ENCODE measurements at regions not wholly inside any gene's neighbourhood (a gene's known extent, or its start where the extent isn't known, plus 50 kb on each side); places are given as distances from the start of the nearest gene placed in this dataset.
"Not testable (repeated sequence)": the region's sequence is repeated elsewhere in the genome, so short reads cannot be mapped to it uniquely, and the experiment has no call there.

DNA sequence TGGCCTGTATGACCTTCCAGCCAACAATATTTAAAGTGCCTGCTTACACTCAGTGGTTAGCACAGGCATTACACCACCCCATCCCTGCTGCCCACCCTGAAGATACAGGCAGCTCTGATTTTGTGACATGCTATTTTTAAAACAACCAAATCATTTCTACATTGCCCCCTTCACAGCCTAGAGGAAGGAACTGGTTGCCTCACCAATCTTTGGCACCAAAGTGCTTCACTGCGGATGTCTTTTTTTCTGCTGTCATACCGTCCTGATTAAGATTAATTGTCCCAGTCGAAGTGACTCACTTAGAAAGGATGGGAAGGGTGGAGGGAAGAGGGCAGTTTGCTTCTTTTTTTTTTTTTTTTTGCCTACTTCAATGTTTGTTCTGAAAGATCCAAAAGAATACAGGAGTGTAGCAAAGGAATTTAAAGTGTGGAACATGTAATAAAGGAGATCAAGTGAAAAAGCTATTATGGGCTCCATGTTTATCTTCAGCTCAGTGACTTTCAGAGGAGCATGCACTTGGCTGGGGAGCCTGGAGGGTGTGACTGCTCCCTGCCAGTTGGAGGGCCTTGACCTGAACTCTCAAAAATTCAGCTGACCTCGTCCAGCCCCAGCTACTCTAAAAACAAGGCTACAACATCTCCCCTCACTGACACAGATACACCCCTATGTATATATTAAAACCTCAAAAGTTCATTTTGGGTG is 501.1 kb upstream of the TNP1 start:
- in situ Hi-C loops (cut with HindIII; ENCODE audit: low sequenced_read_pairs) = no loop called here

- in situ Hi-C loops (cut with HindIII; ENCODE audit: low sequenced_read_pairs) = no loop called here
Measured at GRCh38 chr2:217360111-217360510, 500.2 kb upstream of the TNP1 start.

GRCh38 chr2:217357886-217358620 is 498.2 kb upstream of the TNP1 start:
- in situ Hi-C loops (cut with HindIII; ENCODE audit: low sequenced_read_pairs) = no loop called here

DNA sequence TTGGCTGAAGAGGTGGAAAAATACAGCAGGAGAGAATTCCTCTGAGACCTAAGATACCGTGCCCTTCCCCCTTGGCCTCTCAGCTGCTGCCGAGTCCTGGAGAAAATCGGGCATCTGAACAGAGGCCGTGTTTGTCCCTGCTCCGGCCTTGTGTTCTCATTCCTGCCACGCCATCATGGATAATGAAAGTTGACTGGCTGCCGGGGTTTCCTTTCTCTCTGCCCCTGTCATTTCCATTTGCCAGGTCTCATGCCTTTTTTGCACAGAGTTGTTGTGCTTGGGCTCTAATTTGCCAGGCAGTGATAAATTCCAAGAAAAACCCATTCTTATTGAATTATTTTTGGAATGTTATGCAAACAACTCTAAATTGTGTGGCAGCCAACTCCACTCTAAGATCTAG is 496.9 kb upstream of the TNP1 start:
- in situ Hi-C loops (cut with HindIII; ENCODE audit: low sequenced_read_pairs) = no loop called here

DNA sequence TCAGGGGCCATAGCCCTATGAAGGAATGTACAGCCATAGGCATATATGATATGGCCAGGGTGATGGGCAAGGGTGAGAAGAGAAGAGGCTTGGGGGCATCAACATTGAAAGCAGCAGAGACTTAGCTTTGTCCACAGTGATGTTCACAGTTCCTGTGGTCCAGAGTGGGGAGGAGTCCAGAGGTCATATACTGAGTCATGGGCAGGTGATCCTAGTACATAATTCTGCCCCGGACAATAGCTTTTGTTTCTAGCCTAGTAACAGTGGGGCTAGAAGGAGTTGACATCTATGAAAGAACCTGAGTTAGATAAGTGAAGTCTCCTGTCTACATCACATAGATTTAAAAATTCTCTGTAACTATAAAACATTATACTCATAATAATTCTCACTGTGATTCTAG is 496.3 kb upstream of the TNP1 start:
- in situ Hi-C loops (cut with HindIII; ENCODE audit: low sequenced_read_pairs) = no loop called here

DNA sequence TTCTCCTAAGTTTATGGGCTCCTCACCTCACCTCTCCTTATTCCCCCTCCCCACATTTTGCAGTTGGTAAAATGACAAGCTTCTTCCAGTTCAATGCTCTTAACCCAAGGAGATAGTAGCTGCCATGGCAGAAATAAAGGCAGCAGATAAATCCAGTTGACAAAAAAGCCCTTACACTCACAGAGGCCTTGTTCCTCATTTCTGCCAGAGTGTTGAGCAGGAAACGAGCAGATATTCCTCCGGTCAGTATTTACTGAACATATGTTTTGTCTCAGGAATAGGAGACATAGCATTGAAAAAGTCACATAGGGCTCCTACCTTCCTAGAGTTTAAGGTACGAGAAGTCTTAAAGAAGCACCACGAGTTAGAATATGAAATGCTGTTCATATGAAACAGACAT is 493.7 kb upstream of the TNP1 start:
- in situ Hi-C loops (cut with HindIII; ENCODE audit: low sequenced_read_pairs) = no loop called here

GRCh38 chr2:217351378-217351777 is 491.5 kb upstream of the TNP1 start:
- in situ Hi-C loops (cut with HindIII; ENCODE audit: low sequenced_read_pairs) = no loop called here

- in situ Hi-C loops (cut with HindIII; ENCODE audit: low sequenced_read_pairs) = no loop called here
Measured at GRCh38 chr2:217349251-217349650, 489.4 kb upstream of the TNP1 start.

DNA sequence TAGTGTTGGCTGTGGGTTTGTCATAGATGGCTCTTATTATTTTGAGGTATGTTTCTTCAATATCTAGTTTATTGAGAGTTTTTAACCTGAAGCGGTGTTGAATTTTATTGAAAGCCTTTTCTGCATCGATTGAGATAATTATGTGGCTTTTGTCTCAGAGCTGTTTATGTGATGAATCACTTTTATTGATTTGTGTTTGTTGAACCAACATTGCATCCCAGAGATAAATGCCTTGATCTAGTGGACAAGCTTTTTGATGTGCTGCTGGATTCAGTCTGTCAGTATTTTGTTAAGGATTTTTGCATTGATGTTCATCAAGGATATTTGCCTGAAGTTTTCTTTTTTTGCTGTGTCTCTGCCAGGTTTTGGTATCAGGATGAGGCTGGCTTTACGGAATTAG is 487.8 kb upstream of the TNP1 start:
- in situ Hi-C loops (cut with HindIII; ENCODE audit: low sequenced_read_pairs) = not testable (repeated sequence)

- in situ Hi-C loops (cut with HindIII; ENCODE audit: low sequenced_read_pairs) = not testable (repeated sequence)
Measured at GRCh38 chr2:217346043-217346442, 486.2 kb upstream of the TNP1 start.

GRCh38 chr2:217340899-217341298 is 481.0 kb upstream of the TNP1 start:
- in situ Hi-C loops (cut with HindIII; ENCODE audit: low sequenced_read_pairs) = no loop called here

DNA sequence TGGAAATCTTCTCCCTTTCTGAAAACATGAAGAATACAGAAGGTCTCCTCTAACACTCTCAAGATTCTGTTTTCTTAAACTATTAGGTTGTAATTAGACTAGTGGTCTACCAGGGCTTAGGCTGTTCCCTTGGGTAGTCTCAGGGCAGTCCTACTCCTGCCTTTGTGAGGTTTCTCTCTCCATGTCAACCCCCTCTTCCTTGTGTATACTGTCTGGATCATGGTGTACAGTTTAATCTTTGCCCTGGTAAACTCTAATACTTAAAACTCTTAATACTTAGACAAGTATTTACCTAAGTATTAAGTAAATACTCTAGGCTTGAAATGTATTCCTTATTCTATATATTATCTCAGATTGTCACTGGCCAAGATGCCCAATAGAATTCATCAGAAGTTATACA is 480.3 kb upstream of the TNP1 start:
- in situ Hi-C loops (cut with HindIII; ENCODE audit: low sequenced_read_pairs) = no loop called here

- in situ Hi-C loops (cut with HindIII; ENCODE audit: low sequenced_read_pairs) = no loop called here
Measured at GRCh38 chr2:217339753-217340152, 479.9 kb upstream of the TNP1 start.

GRCh38 chr2:217338306-217338916 is 478.5 kb upstream of the TNP1 start:
- in situ Hi-C loops (cut with HindIII; ENCODE audit: low sequenced_read_pairs) = no loop called here

DNA sequence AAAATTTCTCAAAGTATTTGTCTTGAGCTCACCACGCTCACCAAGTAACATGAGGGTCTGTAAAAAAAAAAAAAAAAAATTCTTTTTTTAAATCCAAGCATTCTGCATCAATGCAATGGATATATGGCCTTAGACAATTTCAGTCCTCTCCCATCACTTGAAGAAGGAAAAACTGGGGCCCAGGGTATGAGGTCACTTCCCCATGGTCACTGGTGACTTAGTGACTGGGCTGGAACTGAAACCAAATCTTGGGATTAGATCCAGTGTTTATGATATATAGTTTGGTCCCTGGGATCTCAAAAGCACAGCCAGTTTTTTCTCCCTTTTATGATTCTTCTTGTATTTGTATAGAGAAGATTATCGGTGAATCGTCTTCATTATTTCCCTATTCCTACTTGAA is 477.9 kb upstream of the TNP1 start:
- in situ Hi-C loops (cut with HindIII; ENCODE audit: low sequenced_read_pairs) = no loop called here

DNA sequence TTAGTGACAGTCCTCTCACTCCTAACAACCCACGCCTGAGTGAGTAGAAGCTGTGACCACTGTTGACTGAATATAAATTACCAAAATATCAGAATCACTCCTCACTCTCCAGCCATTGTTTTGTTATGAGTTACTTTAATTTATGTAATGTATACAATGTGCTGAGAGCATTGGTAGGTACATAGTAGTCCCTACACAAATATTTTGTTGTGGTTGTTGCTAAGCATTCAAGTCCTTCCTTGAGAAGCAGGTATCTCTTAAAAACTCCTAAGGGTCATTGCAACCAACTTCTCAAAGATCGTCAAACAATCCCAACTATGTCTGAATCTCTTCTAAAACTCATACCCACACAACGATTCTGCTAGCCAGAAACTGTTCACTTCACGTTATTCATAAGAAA is 476.8 kb upstream of the TNP1 start:
- in situ Hi-C loops (cut with HindIII; ENCODE audit: low sequenced_read_pairs) = no loop called here

DNA sequence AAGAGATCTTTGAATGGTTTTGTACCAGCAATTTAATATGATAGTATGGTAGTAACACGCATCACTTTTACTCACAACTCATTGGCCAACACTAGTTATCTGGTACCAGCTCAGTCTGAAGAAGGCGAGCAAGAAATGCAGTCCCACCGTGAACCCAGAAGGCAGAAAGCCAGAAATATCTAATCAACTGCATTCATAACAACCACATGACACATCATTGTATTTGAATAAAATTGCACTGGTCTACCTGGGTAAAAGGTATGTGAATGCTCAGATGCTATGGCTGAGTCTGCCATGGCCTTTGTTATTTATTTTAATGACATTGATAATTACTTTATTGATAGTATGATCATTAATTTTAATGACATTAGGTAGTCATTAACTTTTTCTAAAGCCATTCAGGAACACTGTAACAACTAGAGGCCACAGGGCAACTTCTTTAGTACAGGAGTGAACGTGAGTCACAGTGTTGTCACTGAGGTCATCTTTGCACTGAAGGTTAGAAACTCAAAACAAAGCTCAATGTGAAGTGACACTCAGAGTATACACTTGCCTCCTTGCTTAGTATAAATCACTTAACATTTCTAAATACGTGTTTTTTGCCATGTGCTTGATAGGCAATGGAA is 475.6 kb upstream of the TNP1 start:
- in situ Hi-C loops (cut with HindIII; ENCODE audit: low sequenced_read_pairs) = no loop called here

- in situ Hi-C loops (cut with HindIII; ENCODE audit: low sequenced_read_pairs) = no loop called here
Measured at GRCh38 chr2:217334561-217334960, 474.7 kb upstream of the TNP1 start.

GRCh38 chr2:217332866-217333265 is 473.0 kb upstream of the TNP1 start:
- in situ Hi-C loops (cut with HindIII; ENCODE audit: low sequenced_read_pairs) = no loop called here

DNA sequence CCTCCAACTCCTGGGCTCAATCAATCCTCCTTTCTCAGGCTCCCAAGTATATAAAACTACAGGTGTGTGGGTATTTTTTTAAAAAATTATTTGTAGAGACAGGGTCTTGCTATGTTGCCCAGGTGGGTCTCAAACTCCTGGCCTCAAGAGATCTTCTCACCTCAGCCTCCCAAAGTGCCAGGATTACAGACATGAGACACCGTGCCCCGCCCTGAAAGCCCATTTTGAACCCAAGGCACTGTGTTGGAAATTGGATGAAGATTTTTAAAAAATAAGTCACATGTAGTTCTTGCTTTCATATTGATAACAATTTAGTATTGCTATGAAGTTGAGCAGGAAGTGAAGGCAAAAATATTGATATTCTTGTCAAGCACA is 472.5 kb upstream of the TNP1 start:
- in situ Hi-C loops (cut with HindIII; ENCODE audit: low sequenced_read_pairs) = no loop called here

GRCh38 chr2:217331523-217332416 is 471.9 kb upstream of the TNP1 start:
- in situ Hi-C loops (cut with HindIII; ENCODE audit: low sequenced_read_pairs) = no loop called here

Measured in DLD1 (cell line).